CD4-positive, alpha-beta T cell treated with Interleukin-17A for 1 hour (primary cell): ENCODE measurements at regions not wholly inside any gene's neighbourhood (a gene's known extent, or its start where the extent isn't known, plus 50 kb on each side); places are given as distances from the start of the nearest gene placed in this dataset.
"Not testable (repeated sequence)": the region's sequence is repeated elsewhere in the genome, so short reads cannot be mapped to it uniquely, and the experiment has no call there.

ENCODE experiments used
- DNase-seq: peaks from one replicate; pipeline ENCODE4 v3.0.0-alpha.2; 2020

DNA sequence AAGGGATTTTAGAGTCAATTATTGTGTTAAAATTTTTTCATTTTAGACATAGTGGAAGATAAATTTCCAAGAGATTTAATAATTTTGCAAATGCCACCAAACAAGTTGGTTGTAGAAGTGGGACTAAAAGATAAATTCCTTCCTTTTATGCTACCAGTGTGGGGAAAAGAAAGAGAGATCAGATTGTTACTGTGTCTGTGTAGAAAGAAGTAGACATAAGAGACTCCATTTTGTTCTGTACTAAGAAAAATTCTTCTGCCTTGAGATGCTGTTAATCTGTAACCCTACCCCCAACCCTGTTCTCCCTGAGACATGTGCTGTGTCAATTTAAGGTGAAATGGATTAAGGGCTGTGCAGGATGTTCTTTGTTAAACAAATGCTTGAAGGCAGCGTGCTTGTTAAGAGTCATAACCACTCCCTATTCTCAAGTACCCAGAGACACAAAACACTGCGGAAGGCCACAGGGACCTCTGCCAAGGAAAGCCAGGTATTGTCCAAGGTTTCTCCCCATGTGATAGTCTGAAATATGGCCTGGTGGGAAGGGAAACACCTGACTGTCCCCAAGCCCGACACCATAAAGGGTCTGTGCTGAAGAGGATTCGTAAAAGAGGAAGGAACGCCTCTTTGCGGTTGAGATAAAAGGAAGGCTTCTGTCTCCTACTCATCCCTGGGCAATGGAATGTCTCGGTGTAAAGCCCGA lies 117.0 kb downstream of the CEP44 start:
- not testable (repeated sequence) for DNase-seq

DNA sequence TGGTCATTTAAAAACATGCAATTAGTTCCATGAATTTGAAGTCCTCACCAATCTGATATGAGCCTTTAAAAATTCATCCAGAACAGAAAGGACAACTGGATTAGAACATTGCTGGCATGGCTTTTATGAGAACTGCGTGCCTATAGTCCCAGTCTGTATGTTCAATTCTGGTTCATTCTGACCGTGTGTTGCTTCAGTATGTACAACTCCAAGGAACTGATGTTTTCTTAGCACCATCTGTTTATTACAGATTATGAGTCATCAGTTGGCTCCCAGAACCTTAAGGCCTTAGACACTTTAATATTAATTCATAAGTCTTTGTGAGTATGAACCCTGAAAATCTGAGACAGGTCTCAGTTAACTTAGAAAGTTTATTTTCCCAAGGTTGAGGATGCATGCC lies 115.0 kb downstream of the CEP44 start:
- DNase-seq, result no peak

DNA sequence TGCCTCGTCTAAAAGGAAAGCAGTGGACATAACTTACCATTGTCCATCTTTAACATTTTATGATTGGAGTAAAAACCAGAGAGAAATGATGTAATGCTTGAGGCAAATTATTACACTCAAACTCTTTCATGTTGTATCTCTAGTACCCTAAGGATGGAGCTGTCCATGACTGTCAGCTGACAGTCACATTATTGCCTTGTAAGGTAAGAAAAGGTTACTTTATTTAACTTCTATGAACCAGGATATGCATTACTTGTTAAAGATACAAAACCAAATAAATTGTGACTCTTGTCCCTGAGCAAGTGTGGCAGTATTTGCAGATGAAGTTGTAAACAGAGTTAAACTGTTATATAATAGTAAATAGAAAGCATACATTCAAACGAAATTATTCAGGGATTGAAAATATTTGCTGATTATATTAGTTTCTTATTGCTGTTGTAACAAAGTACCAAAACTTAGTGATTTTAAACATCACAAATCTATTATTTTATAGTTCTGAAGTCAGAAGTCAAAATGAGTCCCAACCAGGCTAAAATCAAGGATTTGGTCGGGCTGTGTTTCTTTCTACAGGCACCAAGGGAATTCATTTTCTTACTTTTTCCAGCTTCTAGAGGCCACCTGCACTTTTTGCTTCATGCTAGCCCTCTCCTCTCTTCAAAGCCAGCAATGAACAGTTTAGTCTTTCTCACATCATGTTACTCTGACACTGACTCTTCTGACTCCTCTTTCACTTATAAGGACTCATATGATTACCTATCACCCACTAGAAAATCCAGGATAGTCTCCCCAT lies 113.8 kb downstream of the CEP44 start:
- DNase-seq, result no peak

DNA sequence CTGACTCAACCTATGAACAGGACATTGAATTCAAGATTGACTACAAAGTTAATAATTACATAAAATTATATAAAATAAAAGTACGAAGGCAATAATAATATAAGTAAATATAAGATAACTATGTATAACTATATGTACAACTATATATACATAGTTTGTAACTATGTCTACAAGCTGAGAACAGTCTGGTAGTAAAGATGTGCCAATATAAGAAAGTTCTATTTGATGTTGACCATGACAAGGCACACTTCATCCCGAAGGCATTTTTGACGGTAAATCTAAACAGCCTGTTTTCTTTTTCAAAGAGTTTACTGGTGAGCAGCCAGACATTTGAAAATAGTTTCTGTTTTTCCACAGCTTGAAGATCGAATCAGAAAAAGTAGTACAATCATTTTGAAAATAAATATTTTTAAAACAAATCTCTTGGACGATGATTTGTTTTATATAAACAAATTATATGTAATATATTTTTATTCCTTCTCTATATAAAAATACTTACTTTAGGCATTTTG lies 112.9 kb downstream of the CEP44 start:
- DNase-seq, result no peak

DNA sequence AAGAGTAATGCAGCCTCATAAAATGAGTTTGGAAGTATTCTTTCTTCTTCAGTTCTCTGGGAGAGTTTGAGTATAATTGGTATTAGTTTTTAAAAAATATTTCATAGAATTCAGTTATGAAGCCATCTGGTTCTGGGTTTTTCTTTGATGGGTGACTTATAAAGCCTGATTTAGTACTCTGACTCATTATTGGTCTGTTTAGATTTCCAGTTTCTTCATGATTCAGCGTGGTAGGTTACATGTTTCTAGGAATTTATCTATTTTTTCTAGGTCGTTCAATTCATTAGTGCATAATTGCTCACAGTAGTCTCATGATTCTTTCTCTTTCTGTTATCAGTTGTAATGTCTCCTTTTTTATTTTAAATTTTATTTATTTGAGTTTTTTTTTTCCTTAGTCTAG lies 111.2 kb downstream of the CEP44 start:
- no peak for DNase-seq

DNA sequence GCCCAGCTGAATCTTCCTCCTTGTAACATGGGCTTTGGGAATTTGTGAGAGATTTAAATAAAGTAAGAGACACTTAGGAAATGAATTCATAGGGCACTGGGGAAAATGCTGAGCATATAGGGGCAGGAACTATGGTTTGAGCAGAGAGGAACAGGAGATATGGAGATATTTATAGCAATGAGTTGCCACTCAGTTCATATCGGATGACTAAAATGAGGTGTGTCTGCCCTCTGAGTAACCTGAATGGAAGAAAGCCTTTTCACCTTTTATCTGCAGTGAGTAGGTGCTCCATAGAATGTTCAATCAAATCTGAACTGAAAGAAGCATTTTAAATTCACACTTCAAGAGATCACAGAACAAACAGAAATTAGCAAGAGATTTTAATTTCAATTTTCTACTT lies 105.7 kb downstream of the CEP44 start:
- no peak for DNase-seq

DNA sequence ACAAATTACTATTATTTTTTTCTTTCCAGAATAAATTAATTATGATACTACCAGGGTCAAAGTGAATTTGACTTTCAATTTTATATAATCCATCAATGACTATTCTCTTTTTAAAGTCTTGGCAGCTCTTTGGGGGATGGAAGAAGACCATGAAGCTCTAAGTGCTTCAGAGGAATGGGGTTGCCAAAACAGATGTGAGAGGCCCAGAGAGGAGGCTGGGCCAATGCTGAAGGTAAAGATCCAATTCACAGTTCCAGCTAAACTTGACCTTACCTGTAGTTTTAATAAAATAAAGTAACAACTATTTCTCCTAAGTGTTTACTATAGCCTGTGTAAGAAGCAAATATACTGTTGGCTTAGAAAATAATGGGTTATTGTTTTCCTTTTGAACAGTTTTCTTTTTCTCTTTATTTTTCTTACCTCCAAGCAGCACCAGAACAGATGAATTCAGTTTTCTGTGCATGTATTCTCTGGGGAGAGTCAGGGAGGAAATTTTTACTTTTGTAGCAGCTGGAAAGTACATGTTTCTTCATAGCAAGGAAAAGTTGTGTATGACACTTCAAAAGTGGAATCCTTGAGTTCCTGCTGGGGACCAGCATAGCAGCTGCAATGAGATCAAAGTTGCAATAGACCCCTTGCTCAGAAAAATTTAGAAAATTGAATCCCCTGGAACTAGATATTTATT lies 104.9 kb downstream of the CEP44 start:
- DNase-seq, result no peak

DNA sequence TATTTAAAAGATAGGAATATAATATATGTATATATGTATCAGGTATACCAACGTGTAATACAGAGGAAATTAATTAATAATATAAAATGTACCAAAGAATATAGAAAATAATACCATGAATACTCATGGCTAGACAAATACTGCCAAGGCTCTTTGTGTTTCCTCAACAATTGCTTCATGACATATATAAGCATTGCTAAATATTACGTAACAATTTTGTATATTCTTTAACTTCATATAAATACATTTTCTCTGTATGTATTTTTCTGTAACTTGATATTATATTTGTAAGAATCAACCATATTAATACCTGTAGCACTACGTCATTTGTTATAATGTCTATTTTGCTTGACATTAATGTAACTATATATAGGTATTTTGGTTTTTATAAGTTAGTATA lies 104.0 kb downstream of the CEP44 start:
- DNase-seq, result no peak

DNA sequence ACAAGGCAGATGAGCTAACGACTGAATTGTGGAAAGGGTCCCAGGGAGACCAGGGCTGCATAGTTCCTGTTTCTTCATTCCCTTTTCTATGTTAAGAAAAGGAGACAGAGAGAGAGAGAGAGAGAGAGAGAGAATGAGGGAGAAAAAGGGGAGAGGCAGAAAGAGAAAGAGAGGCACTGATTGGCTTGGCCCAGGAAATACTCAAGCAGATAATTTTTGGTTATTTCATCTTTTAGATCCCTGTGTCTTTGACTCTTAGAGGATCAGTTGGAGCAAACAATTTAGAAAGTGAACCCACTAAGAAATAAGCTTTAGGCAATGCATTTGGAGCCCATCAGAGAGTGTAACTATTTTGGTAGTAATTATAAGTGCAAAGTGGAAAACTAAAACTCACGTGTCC lies 103.4 kb downstream of the CEP44 start:
- no peak for DNase-seq

DNA sequence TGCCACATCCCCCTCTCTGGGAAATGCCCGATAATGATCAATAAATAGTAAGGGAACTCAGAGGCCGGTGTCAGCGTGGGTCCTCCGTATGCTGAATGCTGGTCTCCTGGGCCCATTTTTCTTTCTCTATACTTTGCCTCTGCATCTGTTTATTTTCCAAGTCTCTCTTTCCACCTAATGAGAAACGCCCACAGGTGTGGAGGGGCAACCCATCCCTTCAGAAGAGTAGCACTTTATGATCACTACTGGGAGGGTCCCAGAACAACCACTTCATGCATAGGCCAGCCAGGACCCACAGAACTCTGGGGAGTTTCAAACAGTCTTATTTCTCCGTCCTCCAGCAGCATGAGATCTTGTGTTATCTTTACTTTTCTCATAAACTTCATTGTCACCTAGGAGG lies 100.1 kb downstream of the CEP44 start:
- DNase-seq, result no peak

DNA sequence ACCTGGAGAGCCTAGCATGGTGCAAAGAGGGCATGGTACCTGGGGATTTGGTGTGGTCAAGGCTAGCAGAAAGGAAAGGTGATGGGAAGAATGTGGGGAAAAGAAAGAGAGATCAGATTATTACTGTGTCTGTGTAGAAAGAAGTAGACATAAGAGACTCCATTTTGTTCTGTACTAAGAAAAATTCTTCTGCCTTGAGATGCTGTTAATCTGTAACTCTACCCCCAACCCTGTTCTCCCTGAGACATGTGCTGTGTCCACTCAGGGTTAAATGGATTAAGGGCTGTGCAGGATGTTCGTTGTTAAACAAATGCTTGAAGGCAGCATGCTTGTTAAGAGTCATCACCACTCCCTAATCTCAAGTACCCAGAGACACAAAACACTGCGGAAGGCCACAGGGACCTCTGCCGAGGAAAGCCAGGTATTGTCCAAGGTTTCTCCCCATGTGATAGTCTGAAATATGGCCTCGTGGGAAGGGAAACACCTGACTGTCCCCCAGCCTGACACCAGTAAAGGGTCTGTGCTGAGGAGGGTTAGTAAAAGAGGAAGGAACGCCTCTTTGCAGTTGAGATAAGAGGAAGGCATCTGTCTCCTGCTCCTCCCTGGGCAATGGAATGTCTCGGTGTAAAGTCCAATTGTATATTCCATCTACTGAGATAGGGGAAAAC lies 99.4 kb downstream of the CEP44 start:
- DNase-seq, result not testable (repeated sequence)
